ENCODE measurements at regions not wholly inside any gene's neighbourhood (a gene's known extent, or its start where the extent isn't known, plus 50 kb on each side); places are given as distances from the start of the nearest gene placed in this dataset.

- DNase-seq = no peak
- in situ Hi-C loops (cut with MboI; ENCODE audit: low pct_unique_long_range_greater_than_20kb, low sequenced_read_pairs) = no loop called here
Measured at GRCh38 chr4:18858229-18858922, 836.8 kb upstream of the LCORL start.

GRCh38 chr4:18850867-18851266 is 829.3 kb upstream of the LCORL start:
- in situ Hi-C loops (cut with MboI; ENCODE audit: low pct_unique_long_range_greater_than_20kb, low sequenced_read_pairs) = no loop called here
- no peak for DNase-seq

GRCh38 chr4:18847249-18847890 is 825.8 kb upstream of the LCORL start:
- DNase-seq = no peak
- in situ Hi-C loops (cut with MboI; ENCODE audit: low pct_unique_long_range_greater_than_20kb, low sequenced_read_pairs) = no loop called here

GRCh38 chr4:18846313-18846712 is 824.8 kb upstream of the LCORL start:
- in situ Hi-C loops (cut with MboI; ENCODE audit: low pct_unique_long_range_greater_than_20kb, low sequenced_read_pairs) = no loop called here
- no peak for DNase-seq

- in situ Hi-C loops (cut with MboI; ENCODE audit: low pct_unique_long_range_greater_than_20kb, low sequenced_read_pairs) = no loop called here
- DNase-seq = no peak
Measured at GRCh38 chr4:18844726-18845125, 823.2 kb upstream of the LCORL start.

GRCh38 chr4:18842431-18842830 is 820.9 kb upstream of the LCORL start:
- DNase-seq = no peak
- in situ Hi-C loops (cut with MboI; ENCODE audit: low pct_unique_long_range_greater_than_20kb, low sequenced_read_pairs) = no loop called here

- DNase-seq = no peak
- in situ Hi-C loops (cut with MboI; ENCODE audit: low pct_unique_long_range_greater_than_20kb, low sequenced_read_pairs) = no loop called here
Measured at GRCh38 chr4:18840481-18840880, 818.9 kb upstream of the LCORL start.

GRCh38 chr4:18816228-18816895 is 794.8 kb upstream of the LCORL start:
- no peak for DNase-seq
- in situ Hi-C loops (cut with MboI; ENCODE audit: low pct_unique_long_range_greater_than_20kb, low sequenced_read_pairs) = no loop called here

- no peak for DNase-seq
Measured at GRCh38 chr4:18815779-18816173, 794.2 kb upstream of the LCORL start.

GRCh38 chr4:18815081-18815778 is 793.7 kb upstream of the LCORL start:
- DNase-seq = no peak
- in situ Hi-C loops (cut with MboI; ENCODE audit: low pct_unique_long_range_greater_than_20kb, low sequenced_read_pairs) = no loop called here

More at GRCh38 chr4:18815779-18816173, 794.2 kb upstream of the LCORL start:
- in situ Hi-C loops (cut with MboI; ENCODE audit: low pct_unique_long_range_greater_than_20kb, low sequenced_read_pairs) = no loop called here

- in situ Hi-C loops (cut with MboI; ENCODE audit: low pct_unique_long_range_greater_than_20kb, low sequenced_read_pairs) = no loop called here
- DNase-seq = no peak
Measured at GRCh38 chr4:18813771-18814170, 792.2 kb upstream of the LCORL start.

- no peak for DNase-seq
- in situ Hi-C loops (cut with MboI; ENCODE audit: low pct_unique_long_range_greater_than_20kb, low sequenced_read_pairs) = no loop called here
Measured at GRCh38 chr4:18813055-18813454, 791.5 kb upstream of the LCORL start.

GRCh38 chr4:18803781-18804180 is 782.2 kb upstream of the LCORL start:
- in situ Hi-C loops (cut with MboI; ENCODE audit: low pct_unique_long_range_greater_than_20kb, low sequenced_read_pairs) = no loop called here
- DNase-seq = no peak

- in situ Hi-C loops (cut with MboI; ENCODE audit: low pct_unique_long_range_greater_than_20kb, low sequenced_read_pairs) = no loop called here
- no peak for DNase-seq
Measured at GRCh38 chr4:18798123-18798522, 776.6 kb upstream of the LCORL start.

GRCh38 chr4:18795794-18796193 is 774.2 kb upstream of the LCORL start:
- in situ Hi-C loops (cut with MboI; ENCODE audit: low pct_unique_long_range_greater_than_20kb, low sequenced_read_pairs) = no loop called here
- DNase-seq = no peak

- DNase-seq = no peak
- in situ Hi-C loops (cut with MboI; ENCODE audit: low pct_unique_long_range_greater_than_20kb, low sequenced_read_pairs) = no loop called here
Measured at GRCh38 chr4:18777190-18777930, 755.8 kb upstream of the LCORL start.

- in situ Hi-C loops (cut with MboI; ENCODE audit: low pct_unique_long_range_greater_than_20kb, low sequenced_read_pairs) = no loop called here
- no peak for DNase-seq
Measured at GRCh38 chr4:18767921-18768320, 746.4 kb upstream of the LCORL start.

GRCh38 chr4:18756671-18757070 is 735.1 kb upstream of the LCORL start:
- no peak for DNase-seq
- in situ Hi-C loops (cut with MboI; ENCODE audit: low pct_unique_long_range_greater_than_20kb, low sequenced_read_pairs) = no loop called here

GRCh38 chr4:18754180-18754579 is 732.6 kb upstream of the LCORL start:
- in situ Hi-C loops (cut with MboI; ENCODE audit: low pct_unique_long_range_greater_than_20kb, low sequenced_read_pairs) = no loop called here
- no peak for DNase-seq
